ENCODE measurements at regions not wholly inside any gene's neighbourhood (a gene's known extent, or its start where the extent isn't known, plus 50 kb on each side); places are given as distances from the start of the nearest gene placed in this dataset.

DNA sequence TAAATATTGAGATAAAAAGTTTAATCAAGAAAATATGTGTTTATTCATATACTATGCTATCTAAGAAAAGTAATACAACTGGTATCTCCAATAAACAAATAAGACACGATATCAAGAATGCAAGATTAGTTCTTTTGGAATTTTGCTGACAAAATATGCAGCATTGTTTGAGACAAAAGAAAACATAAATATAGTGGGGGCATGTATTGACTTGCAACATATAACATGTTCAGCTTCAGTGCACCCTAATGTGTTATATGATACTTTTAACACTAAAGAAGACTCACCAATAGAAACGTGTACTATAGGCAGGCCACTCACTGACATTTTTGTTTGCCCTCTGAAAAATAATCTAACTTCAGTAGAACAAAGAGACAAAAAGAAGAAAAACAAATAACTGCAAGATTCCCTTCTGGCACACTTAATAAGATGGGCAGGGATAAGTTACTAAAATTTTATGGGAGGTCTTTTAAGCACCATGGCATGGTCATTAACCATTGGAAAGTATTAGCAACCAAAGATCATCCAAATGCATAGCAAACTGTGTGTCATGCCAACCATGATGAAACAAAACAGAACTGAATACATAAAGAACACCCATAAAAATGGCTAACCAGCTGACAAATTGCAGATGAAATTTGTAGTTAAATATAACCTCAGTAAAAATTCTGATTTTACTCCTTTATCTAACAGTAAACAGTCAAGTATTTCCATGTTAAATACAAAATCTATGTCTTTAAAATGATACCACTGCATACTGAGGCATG lies 447.9 kb upstream of the FAM241A start (continued):
- no peak for TF ChIP-seq CBX5 (IDR thresholded peaks at IDR 0.05; ENCODE audit: low read depth, low read length)
